Dermis blood vessel endothelial cell (primary cell): ENCODE measurements at regions not wholly inside any gene's neighbourhood (a gene's known extent, or its start where the extent isn't known, plus 50 kb on each side); places are given as distances from the start of the nearest gene placed in this dataset.

Experiments used
- DNase-seq: peaks from one replicate; pipeline ENCODE4 v3.0.0; 2010

DNA sequence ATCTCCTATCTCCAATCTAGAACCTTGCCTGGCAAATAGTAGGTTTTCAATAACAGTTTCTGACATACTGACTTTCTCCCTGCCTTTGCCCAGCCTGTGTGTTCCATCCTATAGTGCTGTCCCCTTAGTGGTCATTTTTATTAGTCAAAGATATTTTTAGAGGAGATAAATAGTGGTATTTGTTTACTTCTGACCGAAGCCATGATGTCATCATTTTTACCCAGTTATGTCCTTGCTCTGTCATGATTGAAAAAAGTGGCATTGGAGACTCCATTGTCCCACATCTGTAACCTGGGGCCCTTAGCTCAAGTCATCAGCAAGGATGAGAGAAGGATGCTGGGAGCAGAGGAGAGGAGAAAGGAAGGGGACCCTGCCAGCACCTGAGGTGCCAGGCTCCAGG, 80.6 kb upstream of the ATP2B2 start:
- DNase-seq = no peak

DNA sequence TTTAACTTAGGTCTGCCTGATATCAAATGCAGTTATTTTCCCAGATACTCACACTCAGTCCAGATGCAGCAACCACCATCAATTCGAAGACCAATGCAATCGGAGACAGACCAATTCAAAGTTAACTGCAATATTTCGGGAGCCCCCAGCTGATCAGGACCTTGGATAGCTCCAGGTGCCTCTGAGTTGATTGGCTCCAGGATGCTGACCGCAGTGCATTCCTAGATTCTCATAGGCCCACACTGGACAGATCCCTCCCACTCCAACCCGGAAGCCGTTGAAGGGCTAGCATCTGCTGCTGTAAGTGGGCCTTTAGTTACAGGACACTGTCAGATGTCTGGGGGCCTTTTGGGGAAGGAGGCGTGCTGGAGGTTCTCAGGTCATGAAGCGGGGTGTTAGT, 89.5 kb upstream of the ATP2B2 start:
- peak; percentile 74 for DNase-seq

DNA sequence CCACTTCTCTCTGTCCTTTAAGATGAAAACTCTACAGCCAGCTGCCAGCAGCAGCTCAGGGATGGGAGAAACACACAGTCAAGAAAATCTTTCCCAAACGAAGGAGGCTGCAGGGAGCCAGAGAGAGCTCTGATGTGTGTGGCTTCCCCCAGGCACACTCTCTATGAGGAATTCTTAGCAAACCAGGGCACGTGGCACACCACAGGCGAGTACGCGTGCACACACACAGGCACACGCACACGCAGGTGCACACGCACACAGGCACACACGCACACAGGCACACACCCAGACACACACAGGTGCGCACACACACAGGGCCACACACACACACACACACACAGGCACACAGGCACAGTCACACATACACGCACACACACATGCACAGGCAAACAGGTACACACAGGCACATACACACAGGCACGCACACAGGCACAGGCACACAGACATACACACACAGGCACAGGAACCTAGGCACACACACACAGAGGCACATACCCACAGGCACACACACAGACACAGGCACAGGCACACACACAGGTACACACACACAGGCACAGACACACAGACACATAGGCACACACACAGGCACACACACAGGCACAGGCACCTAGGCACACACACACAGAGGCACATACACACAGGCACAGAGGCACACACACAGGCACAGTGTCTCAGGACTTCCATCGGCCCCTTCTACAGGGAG, 91.5 kb upstream of the ATP2B2 start:
- DNase-seq = no peak

DNA sequence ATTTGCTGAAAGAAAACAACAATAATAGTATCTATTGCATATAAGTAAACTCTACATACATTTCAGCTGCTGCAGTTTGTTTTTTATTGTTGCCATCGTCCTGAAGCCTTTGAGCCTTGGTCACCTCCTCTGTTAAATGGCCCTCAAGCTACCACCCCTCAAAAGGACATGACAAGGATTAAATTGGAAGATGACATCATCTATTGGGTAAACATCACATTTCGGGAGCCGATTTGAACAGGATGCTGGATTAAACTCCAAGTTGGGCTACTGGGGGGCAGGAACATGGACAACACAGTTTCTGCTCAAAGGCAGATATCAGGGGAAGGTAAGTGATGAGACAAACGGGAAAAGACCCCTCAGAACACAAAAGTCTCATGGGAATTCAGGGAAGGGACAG, 92.3 kb upstream of the ATP2B2 start:
- DNase-seq = no peak

DNA sequence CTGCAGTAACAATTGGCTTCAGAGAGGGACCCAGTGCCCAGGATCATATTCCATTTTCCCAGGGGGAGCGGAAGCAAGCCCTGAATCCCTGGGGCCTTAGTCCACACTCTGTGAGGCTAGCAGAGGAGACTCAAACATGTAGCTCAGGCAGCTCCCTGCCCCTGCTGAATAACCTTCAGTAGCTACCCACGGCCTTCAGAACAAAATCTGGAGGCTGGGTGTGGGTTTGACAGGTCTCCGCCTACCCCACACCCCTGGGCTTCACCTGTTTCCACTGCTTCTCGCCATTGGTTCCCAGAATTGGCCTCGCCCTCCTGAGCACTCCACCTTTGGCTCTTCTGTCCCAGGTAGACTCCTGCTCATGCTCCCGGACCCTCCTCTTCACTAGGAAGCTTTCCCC, 93.6 kb upstream of the ATP2B2 start:
- DNase-seq = no peak

DNA sequence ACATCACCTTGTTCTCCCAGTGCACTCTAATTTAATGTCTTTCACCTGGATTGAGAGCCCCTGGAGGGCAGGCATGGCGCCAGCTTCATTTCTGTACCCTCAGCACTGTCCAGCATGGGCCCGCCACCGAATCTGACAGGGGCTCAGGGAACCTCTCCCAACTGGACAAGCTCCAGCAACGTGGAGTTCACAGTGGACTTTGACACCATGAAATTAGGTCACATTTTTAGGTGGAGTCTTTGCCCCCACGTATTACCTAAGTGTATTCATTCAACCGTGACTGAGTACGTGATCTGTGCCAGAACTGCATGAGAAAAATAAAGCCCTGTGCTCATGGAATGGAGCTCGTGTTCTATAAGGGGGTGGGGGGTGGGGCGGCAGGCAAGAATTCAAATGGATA, 94.1 kb upstream of the ATP2B2 start:
- DNase-seq = no peak

DNA sequence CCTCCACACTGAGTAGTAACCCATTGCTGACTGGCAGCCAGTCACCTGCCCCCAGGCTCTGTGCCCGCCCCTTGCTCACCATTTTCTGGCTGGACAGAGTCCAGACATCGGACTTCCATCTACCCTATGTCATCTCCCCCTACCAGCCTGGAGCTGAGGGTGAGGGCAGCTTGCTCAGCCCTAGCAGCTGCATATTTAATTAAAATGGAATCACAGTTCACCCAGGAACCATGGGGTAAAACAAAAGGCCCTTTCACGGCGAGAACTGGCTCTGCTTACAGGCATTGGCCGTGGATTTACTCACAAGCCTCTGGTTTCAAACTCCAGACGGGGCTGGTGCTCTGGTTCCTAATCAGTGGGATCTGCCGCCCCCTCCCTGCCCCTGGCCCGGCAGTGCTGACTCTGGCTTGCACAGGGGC, 94.9 kb upstream of the ATP2B2 start:
- DNase-seq = no peak

DNA sequence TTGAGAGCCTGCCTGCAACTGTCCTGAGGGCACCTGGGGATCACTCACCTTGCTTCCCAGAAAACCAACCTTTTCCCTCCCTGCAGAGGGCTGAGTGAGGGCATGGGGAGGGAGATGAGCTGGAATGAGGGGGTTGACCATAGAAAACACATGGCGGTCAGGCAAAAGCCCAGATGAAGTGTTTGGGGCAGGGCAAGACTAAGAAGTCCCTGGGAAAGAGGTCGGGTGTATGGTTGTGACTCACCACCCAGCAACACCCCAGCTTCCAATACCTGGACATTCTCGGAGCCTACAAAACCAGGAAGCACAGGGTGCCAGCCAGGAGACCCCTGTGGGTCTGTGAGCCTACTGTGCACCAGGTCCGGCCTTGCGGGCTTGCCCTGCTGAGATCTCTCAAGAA, 95.3 kb upstream of the ATP2B2 start:
- DNase-seq = no peak

DNA sequence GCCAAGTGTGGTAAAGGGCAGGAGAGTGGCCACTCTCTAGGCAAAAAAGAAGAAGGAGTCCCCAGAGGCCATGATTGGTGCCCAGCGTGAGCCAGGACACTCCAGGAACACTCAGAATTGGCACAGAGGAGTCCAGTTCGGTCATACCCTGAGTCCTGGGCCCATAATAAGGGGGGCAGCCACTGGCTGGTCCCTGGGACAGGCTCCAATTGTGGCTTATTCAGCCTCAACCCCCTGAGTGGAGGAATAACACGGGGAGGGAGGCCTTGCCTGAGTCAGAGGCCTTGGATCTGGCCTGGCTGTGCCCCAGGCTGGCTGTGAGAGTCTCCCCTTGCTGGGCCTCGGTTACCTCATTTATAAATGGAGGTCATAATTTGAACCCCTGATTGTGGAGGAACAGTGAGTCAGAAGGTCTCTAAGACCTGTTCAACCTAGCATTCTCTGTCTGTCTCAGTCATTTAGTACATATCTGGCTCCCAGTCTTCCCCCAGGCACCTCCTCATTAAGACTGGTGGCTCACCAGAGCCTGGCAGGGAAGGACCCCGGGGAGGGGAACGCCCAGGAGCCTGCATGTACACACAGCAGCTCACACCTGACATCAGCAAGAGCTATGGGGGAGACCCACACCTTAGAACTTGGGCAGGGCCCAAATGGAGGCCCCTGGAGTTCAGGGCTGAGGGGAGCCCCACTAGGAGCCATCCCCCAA, 95.9 kb upstream of the ATP2B2 start:
- no peak for DNase-seq

DNA sequence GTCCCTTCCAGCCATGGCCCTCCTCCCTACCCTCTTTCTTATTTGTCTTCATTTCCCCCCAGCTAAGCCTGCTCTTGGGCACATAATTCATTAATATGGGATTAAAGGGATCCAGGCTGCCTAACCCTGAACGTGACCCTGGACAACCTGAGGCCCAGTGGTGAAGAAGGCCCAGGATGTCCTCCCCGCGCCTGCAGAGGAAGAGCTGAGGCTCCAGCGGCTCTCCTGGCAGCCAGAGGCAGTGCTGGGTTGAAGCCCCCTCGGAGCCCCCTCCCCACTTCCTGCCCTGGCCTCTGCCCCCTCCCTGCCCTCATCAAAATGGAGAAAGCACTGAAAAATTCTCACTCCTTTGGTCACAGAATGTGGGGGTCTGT, 96.5 kb upstream of the ATP2B2 start:
- no peak for DNase-seq

DNA sequence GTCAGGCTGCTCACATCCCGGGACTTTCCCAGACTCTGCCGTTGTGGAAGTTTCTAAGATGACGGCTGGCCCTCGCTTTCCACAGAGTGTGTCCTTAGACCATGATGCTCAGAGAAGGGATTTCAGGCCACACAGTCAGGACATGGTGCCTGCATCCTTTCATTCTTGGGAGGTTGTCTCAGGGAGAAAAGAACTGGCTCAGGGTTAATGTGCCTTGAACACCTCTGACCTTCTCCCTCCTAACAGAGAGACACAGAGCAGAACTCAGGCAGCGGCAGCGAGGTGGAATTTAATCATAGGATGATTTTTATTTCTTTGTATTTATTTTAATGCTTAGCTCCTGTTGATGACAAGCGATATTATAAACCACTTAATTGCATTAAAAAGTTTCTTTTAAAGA, 96.9 kb upstream of the ATP2B2 start:
- no peak for DNase-seq

DNA sequence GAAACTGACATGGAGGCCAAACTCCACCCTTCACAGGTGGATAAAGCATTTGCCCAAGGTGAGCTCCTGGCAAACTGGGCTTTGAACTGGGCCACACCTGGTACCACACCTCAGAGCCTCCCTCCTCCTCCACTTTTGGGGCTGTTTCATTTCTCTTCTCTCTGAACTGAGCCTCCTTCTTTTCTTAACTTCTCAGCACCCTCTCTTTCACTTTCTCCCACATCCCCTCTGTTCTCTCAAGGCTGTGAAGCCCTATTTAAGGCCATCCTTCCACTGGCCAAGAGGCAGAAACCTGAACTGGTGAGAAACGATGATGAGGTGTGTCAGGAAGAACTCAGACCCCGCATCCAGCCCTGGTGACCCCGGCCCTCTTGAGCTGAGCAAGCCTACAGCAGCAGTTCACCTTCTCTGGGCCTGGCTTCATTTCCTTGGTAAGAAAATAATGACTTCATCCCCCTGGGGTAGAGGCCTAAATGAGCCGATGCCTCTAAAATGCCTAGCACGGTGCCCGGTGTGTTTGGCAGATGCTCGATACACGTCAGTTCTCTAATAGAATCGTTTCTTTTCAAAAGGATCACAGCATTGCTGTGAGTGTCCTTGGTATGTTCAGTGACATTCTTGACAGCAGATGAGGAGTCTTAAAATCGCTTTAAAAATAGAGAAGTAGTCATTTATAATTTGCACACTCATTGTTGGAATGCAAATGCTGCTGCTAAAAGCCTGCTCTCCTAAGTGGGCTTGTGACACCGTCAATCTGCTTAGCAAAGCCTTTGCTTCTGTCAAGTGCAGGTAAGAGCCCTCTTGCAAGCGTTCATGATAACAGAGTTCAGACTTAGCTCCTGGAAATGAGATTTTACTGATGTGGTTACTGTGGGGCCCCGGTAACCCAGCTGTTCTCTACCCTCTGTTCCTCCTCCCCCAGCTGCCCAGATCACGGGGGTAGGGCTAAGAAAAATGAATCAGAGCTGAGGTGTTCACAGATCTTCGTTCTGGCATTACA, 97.7 kb upstream of the ATP2B2 start:
- no peak for DNase-seq

DNA sequence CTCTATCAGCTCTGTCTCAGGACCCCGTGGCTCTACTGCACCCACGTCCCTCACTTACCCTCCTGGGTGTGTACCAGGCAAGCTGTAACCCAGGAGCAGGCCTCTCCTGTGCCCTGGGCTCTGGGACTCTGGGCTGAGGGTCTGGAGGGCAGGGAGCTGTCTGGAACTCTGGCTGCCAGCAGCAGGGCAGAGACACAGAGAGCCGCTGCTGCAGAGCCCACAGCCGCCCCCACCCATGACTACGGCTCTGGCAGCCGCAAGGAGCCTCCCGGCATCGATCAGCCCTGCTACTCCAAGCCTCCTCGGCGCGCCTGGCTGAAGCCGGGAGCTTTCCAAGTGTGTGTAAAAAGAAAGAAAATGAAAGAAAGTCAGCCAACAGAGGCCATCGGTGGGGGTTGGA, 103.7 kb upstream of the ATP2B2 start:
- DNase-seq = no peak

DNA sequence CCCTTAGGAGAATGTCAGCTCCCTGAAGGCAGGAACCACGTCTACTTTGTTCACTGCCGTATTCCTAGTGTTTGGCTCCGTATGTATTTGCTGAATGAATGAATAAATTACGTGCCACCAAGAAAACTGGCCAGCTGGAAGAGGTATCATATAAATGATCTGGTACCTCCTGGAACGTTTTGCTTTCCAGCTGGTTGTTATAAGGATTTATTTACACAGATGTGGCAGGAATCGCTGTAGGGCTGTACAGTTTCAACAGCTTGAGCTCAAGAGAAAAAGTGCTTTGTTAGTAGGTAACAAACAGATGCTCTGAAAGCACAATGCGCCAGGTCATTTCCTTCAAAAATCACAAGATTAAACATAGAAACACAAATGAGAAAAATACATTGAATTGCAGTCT, 108.8 kb upstream of the ATP2B2 start:
- DNase-seq = no peak

DNA sequence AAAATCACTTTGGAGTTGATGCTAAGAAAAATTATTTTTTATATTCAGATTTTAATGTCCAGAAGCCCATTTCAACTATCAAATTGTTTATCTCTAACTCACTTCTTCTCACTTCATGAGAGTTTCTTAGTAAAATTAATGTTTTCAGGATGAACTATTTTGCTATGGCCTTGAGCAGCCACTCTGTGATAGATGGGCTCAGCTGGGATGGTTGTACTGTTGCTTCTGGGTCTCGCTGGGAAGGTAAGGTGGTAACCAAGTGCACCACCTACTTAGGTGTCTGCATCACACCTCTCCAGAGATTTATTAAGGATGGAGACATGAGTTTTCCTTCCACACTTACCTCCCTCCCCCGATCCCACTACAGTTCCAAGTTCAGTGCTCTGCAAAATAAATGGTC, 110.3 kb upstream of the ATP2B2 start:
- DNase-seq = no peak

DNA sequence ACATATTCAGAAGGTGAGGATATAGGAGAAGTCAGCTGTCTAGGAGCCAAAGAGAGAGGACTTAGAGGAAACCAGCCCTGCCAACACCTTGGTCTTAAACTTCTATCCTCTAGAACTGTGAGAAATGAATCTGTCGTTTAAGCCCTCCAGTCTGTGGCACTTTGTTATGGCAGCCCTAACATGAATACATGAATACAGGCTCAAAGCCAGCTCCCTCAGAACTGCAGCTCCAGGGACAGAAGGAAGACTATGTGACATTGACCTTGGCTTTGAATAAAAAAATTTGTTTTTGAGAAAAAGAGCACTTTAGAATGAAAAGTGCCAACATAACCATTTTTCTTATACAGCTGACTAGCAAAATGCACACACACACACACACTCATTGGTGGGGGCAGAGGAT, 110.9 kb upstream of the ATP2B2 start:
- no peak for DNase-seq

DNA sequence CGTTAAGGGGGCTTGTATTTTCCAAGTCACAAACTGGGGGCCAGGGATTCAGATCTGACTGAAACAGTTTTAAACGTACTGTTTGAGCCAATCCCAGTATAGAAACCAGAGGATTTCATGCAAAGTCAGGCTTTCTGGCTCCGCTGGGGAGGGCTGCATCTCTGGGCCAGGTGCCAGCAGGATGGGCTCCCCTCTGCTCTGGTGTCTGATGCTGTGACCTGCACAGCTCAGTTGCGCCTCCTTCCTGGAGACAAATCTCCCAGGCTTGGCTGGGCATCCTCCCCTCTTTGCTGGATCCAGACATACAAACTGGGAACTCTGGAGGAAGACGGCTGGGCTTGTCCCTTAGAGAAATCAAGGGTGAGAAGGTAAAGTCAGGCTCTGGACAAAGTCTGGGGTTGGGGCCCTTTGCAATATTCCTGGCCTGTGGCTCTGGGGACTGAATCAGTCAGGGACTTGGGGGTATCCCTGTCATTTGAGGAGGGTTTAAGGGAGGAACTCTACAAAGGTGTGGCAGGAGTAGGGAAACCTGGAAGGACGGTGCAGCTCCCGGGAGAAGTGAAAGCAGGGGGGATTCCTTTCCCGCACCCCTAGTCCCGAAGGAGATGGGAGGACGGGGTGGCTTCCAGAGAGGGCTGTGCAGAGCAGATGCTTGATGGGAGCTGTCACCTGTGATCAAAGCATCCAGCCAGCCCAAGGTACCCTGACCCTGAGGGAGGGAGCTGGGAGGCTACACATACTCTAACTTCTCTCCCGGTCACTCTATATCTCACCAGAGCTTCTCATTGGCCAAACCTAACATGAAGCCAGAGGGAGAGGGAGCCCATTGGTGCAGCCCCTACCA, 114.8 kb upstream of the ATP2B2 start:
- DNase-seq = no peak

DNA sequence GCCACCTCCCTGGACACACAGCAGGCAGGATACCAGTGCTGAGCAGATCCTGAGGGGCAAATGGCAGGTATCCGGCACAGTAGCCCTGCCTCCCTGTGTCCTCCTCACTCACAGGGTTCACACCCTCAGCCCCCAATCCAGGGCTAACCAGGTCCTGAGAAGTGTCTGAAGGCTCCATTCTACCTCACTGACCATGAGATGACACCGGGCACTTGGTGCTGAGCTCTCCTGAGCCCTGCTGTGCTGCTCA, 115.4 kb upstream of the ATP2B2 start:
- no peak for DNase-seq

DNA sequence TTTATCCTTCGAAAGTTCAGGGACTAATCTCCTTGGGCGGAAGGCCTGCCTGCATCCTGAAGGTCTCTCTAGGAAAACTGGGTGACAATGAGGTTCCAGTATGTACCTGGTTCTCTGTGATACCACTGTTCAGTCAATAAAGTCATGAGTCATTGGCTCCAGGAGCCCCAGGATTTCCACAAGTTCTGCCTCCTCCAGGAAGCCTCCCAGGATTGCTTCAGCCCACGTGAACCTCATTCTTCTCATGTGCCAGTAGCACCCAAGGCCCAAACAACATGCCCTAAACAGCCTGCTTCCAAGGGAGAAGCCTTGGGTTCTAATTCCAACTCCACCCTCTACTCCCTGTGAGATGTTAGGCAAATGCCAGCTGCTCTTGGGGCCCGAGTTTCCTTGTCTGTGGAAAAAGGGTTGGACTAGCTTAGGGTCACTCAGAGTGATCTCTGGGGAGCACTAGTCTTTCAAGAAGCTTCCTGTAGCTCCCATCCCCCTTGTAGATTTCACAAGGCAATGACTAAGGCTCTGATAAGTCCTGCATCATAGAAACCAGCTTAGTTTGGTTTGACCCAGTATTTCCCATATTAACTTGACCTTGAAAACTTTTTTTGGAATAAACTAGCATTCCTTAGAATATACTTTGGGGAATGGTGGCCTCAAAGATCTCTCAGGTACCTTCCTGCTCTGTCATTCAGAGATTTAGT, 118.3 kb upstream of the ATP2B2 start:
- DNase-seq = no peak

DNA sequence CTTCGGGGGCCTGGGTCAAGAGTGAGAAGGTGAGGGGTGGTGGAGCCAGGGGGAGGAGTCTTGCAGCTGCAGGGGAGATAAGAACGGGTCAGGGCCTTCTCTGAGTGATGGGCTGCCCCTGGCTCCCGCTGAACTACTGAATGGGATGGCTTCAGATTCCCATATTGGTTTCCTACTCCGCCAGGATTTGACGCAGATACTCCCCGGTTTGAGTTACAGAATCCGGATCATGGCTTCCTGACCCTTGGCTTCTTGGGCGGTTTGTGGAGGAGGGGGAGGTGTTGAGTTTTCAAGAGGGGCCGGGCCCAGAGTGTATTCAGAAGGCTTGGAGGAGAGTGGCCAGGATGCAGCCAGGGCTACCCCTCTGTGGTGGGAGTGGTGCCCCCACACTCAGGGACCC, 119.9 kb upstream of the ATP2B2 start:
- DNase-seq = no peak

DNA sequence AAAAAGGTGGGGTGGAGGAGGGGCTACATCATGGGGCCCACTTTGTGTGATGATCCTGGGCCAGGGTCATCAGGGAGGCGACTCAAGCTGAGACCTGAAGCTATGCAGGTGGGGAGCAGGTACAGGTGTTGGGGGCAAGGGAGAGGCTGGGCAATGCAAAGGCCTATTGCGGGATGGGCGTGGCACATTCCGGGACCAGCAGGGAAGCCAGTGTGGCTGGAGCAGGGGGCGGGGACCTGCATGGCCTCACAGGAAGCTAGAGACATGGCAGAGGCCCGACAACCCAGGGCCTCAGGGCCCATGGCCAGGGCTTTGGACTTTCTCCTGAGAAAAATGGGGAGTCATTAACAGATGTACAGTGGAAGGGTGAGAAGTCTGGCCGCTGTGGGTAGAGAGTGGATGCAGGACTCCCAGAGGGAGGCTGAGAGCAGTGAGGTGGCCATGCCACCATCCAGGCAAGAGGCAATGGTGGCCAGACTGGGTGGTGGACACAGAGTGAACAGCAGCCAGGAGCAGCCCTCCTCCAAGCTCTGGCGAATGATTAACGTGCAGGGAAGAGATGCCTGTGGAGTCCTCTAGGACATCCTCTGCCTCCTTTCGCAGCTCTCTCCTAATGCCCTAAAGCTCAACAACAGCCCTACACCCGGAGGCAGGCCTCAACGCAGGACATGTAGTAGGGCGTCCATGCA, 122.6 kb upstream of the ATP2B2 start:
- no peak for DNase-seq
